HepG2 (cell line): ENCODE measurements at regions not wholly inside any gene's neighbourhood (a gene's known extent, or its start where the extent isn't known, plus 50 kb on each side); places are given as distances from the start of the nearest gene placed in this dataset.

Experiments
- ATAC-seq: fragments of 200-7000 bp; cut with Tn5 transposase; 3 replicates; pipeline ENCODE4 v1.9.1; 2020; ENCODE audit warnings: mild to moderate bottlenecking, moderate library complexity
- BruUV-seq: library from RNA; stranded (reverse); fragments of 400-500 nt; replicated peaks from 2 replicates; lab custom pipeline; 2021; lab: Mats Ljungman, UMichigan
- CTCF ChIA-PET: fragments of 300-600 bp; formaldehyde crosslinking; extraction: SDS; loops from one replicate; lab custom pipeline; 2021; ENCODE audit warnings: low total read pairs, inconsistent platforms, low intra/inter-chr PET ratio; lab: Yijun Ruan, JAX
- POLR2A ChIA-PET: fragments of 350-600 bp; sonication (Branson Sonifier 250); formaldehyde crosslinking; loops from one replicate; lab custom pipeline; 2020; ENCODE audit warnings: antibody characterized with exemption, inconsistent platforms; lab: Yijun Ruan, JAX
- DNase-seq: peaks from one replicate; pipeline ENCODE4 v3.0.0-alpha.2; 2015; ENCODE audit warnings: low spot score
- FAIRE-seq: peaks from 3 replicates; lab custom pipeline; 2011; peaks lifted over from hg19 to GRCh38; lab: Jason Lieb, UNC
- H2AFZ ChIP-seq: one replicate; pipeline ENCODE4 v1.6.1; 2011; ENCODE audit warnings: low read length, inconsistent platforms
- H3K27ac ChIP-seq: fragments of 300-600 bp; 3 replicates; pipeline ENCODE4 v1.8.0; 2011; ENCODE audit warnings: mixed run types, mild to moderate bottlenecking, mixed read lengths, low read length, inconsistent platforms; ENCODE audit not compliant: insufficient read depth; ENCODE audit errors: extremely low read length
- H3K27me3 ChIP-seq, 2 experiments: fragments of 200-600 bp in 1 of 2; 2 replicates in 1 of 2; 3 replicates in 1 of 2; pipeline versions ENCODE4 v1.6.0 to v1.8.0; 2011; ENCODE audit warnings: low read length in 2 of 2, mild to moderate bottlenecking in 2 of 2, moderate library complexity in 2 of 2, inconsistent platforms in 1 of 2; ENCODE audit not compliant: insufficient read depth in 2 of 2, control insufficient read depth in 1 of 2
- H3K36me3 ChIP-seq, 2 experiments: fragments of 200-600 bp in 1 of 2; replicated peaks in 1 of 2; 2 replicates in 1 of 2; 3 replicates in 1 of 2; pipeline versions ENCODE4 v1.5.1 to v1.8.0; 2011; ENCODE audit warnings: low read length in 2 of 2, inconsistent platforms in 1 of 2; ENCODE audit not compliant: insufficient read depth in 2 of 2, control insufficient read depth in 1 of 2
- H3K4me1 ChIP-seq: 2 replicates; pipeline ENCODE4 v1.5.1; 2012; ENCODE audit warnings: low read length, inconsistent platforms; ENCODE audit not compliant: insufficient read depth
- H3K4me2 ChIP-seq: 2 replicates; pipeline ENCODE4 v1.6.0; 2011; ENCODE audit warnings: low read depth, low read length, inconsistent platforms
- H3K4me3 ChIP-seq, 3 experiments: fragments of 200-600 bp in 1 of 3; sonication (generic), shearing (Covaris generic) in 1 of 3; replicated peaks in 1 of 3; 2 replicates each; pipeline ENCODE4 v1.5.1; 2011 to 2016; ENCODE audit warnings: low read length in 3 of 3, inconsistent platforms in 2 of 3, low read depth in 2 of 3, mild to moderate bottlenecking in 2 of 3, control low read depth in 1 of 3, mixed read lengths in 1 of 3; ENCODE audit not compliant: insufficient read depth in 1 of 3
- H3K79me2 ChIP-seq: one replicate; pipeline ENCODE4 v1.6.1; 2011; ENCODE audit warnings: low read length, inconsistent platforms; ENCODE audit not compliant: insufficient read depth
- H3K9ac ChIP-seq: 2 replicates; pipeline ENCODE4 v1.6.0; 2011; ENCODE audit warnings: mild to moderate bottlenecking, low read depth, low read length, inconsistent platforms; ENCODE audit not compliant: insufficient read depth
- H3K9me3 ChIP-seq: 2 replicates; pipeline ENCODE4 v1.5.1; 2012; ENCODE audit warnings: mild to moderate bottlenecking, low read length
- H4K20me1 ChIP-seq: 2 replicates; pipeline ENCODE4 v1.6.0; 2011; ENCODE audit warnings: inconsistent platforms, mild to moderate bottlenecking, low read length, moderate library complexity; ENCODE audit not compliant: insufficient read depth
- DDIT3 ChIP-seq: sonication (generic); formaldehyde crosslinking; IDR thresholded peaks from 2 replicates; pipeline ENCODE4 v1.4.0; 2020; ENCODE audit warnings: mild to moderate bottlenecking, missing genetic modification reagents
- FIP1L1 ChIP-seq: fragments of 200-400 bp; formaldehyde crosslinking; IDR thresholded peaks from 2 replicates; pipeline ENCODE4 v1.6.1; 2018; ENCODE audit warnings: low read depth, mild to moderate bottlenecking, low read length, moderate library complexity, borderline replicate concordance; ENCODE audit not compliant: insufficient read depth
- ISX ChIP-seq: sonication (generic); formaldehyde crosslinking; conservative IDR thresholded peaks from 2 replicates; pipeline ENCODE4 v1.5.0; 2020; ENCODE audit warnings: missing genetic modification reagents
- JUNB ChIP-seq: sonication (generic); formaldehyde crosslinking; IDR thresholded peaks from 2 replicates; pipeline ENCODE4 v1.8.0; 2022; ENCODE audit warnings: missing genetic modification reagents, mild to moderate bottlenecking, borderline replicate concordance
- MED13 ChIP-seq: sonication (generic); formaldehyde crosslinking; IDR thresholded peaks from 2 replicates; pipeline ENCODE4 v1.5.0; 2020; ENCODE audit warnings: missing genetic modification reagents
- NFATC3 ChIP-seq: sonication (generic); formaldehyde crosslinking; IDR thresholded peaks from 2 replicates; pipeline ENCODE4 v1.5.1; 2020; ENCODE audit warnings: mild to moderate bottlenecking, missing genetic modification reagents
- NR2C2 ChIP-seq: sonication (generic); formaldehyde crosslinking; IDR thresholded peaks from 2 replicates; pipeline ENCODE4 v1.4.0; 2020; ENCODE audit warnings: missing genetic modification reagents, mild to moderate bottlenecking, moderate library complexity, borderline replicate concordance
- REXO4 ChIP-seq: sonication (generic); formaldehyde crosslinking; IDR thresholded peaks from 2 replicates; pipeline ENCODE4 v1.8.0; 2022; ENCODE audit warnings: missing genetic modification reagents, mild to moderate bottlenecking, borderline replicate concordance
- U2AF1 ChIP-seq: fragments of 200-400 bp; formaldehyde crosslinking; optimal IDR thresholded peaks from 2 replicates; pipeline ENCODE3; 2017; ENCODE audit warnings: mild to moderate bottlenecking, low read depth, low read length
- ZNF232 ChIP-seq: sonication (generic); formaldehyde crosslinking; IDR thresholded peaks from 2 replicates; pipeline ENCODE4 v1.4.0; 2020; ENCODE audit warnings: missing genetic modification reagents, borderline replicate concordance
- ZNF296 ChIP-seq: sonication (generic); formaldehyde crosslinking; conservative IDR thresholded peaks from 2 replicates; pipeline ENCODE4 v1.5.0; 2020; ENCODE audit warnings: mild to moderate bottlenecking, missing genetic modification reagents
- ZNF446 ChIP-seq: sonication (generic); formaldehyde crosslinking; IDR thresholded peaks from 2 replicates; pipeline ENCODE4 v1.5.0; 2020; ENCODE audit warnings: mild to moderate bottlenecking, missing genetic modification reagents
- WGBS: methylation state at CpG from one replicate; pipeline ENCODE4 v1.1.6; 2017; ENCODE audit warnings: low lambda C conversion rate; 5-methylcytosine and 5-hydroxymethylcytosine counted together
- in situ Hi-C: cut with HindIII; loops from 2 replicates; pipeline ENCODE4 v1.10.0; 2017; ENCODE audit warnings: low pct_unique_long_range_greater_than_20kb; ENCODE audit not compliant: extremely low pct_ligation_motif_present
- intact Hi-C: fragments of 100-400 bp; cut with micrococcal nuclease; formaldehyde crosslinking; loops from one replicate; pipeline ENCODE4 v1.10.0; 2022; ENCODE audit not compliant: unreplicated experiment
- TF ChIP-seq, protein P1 (sequence below): sonication (generic); formaldehyde crosslinking; IDR thresholded peaks from 2 replicates; pipeline ENCODE4 v1.4.0; 2020; ENCODE audit warnings: low read depth, mild to moderate bottlenecking, missing genetic modification reagents
- TF ChIP-seq, protein P2 (sequence below): sonication (generic); formaldehyde crosslinking; conservative IDR thresholded peaks from 2 replicates; pipeline ENCODE4 v1.4.0; 2020; ENCODE audit warnings: missing genetic modification reagents

- Histone ChIP-seq H3K4me1 (peaks cover 10% of the 10 kb centered on the region), H3K9ac (no peak overlapping the region), H3K4me3 (no peak overlapping the region), H2AFZ (no peak overlapping the region), H3K36me3 (no peaks in the 10 kb centered on the region), H3K27me3 (peaks cover 0 to 11% of the 10 kb centered on the region in 2 experiments; a peak in 3 of 5 replicates), H3K4me2 (no peak overlapping the region), H3K9me3 (no peaks in the 10 kb centered on the region), H4K20me1 (no peaks in the 10 kb centered on the region), H3K79me2 (no peaks in the 10 kb centered on the region), H3K27ac (no peak overlapping the region)
- BruUV-seq: no TSS peak
- 9% methylated on average over 2 of the region's 2 CpGs for WGBS
- in situ Hi-C loops (no loop called here), intact Hi-C loops (no loop called here)
- TF ChIP-seq, protein P1, sequence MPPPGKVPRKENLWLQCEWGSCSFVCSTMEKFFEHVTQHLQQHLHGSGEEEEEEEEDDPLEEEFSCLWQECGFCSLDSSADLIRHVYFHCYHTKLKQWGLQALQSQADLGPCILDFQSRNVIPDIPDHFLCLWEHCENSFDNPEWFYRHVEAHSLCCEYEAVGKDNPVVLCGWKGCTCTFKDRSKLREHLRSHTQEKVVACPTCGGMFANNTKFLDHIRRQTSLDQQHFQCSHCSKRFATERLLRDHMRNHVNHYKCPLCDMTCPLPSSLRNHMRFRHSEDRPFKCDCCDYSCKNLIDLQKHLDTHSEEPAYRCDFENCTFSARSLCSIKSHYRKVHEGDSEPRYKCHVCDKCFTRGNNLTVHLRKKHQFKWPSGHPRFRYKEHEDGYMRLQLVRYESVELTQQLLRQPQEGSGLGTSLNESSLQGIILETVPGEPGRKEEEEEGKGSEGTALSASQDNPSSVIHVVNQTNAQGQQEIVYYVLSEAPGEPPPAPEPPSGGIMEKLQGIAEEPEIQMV: no peak
- ChIA-PET CTCF (no interaction called here), POLR2A (no interaction called here)
- FAIRE-seq: no peak
- no peak for ATAC-seq
- DNase-seq: no peak
Observed at GRCh38 chr2:224165901-224166319, 126.8 kb upstream of the SERPINE2 start.

DNA sequence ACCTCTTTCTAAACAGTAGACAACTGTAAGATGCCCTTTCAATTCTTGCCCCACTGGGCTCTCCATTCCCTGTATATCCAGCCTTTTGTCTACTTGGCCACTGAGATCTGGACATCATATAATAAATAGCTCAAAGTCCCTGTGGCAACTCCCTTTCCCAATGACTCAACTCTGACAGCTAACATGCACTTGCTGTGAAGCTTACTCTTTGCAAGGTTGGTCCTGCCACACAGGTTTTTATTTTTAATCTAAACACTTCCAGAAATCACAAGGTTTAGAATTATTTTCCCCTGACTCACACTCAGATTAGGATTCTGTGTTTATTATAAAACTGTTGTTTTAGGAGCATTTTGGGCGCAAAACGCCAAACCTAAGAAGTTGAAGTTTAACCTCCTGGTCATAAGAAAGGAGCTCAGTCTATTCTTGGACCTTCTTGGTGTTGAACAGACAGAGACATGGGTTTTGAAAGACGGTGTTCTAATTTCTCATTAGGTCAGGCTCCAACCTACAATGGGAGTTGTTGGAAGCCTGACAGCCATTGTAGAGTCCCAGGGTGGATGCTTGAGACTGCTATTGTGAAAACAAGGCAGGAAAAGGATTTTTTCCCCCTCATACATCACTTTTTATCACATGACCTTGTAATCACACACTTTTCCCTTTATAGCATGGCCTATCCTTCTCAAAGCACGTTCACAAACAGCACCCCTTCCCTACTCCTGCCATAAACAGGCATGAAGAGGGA lies 124.7 kb upstream of the SERPINE2 start:
- Histone ChIP-seq H3K4me1 (no peaks in the 10 kb centered on the region), H3K27ac (no peak overlapping the region)

More for the DNA sequence above, 124.7 kb upstream of the SERPINE2 start:
- in situ Hi-C loops: no loop called here
- DNase-seq: no peak
- WGBS: 47% methylated on average over 4 of the region's 4 CpGs
- H3K36me3 ChIP-seq: no peaks in the 10 kb centered on the region
- no peaks in the 10 kb centered on the region for H3K9me3 ChIP-seq
- intact Hi-C loops: no loop called here
- ChIA-PET CTCF (no interaction called here), POLR2A (no interaction called here)
- peaks cover 0 to 18% of the 10 kb centered on the region in 2 experiments; a peak in 4 of 5 replicates for H3K27me3 ChIP-seq
- ATAC-seq: no peak; the same call in 2 of the 3 replicates
- H3K4me2 ChIP-seq: no peak overlapping the region
- no peak overlapping the region for H2AFZ ChIP-seq
- no TSS peak for BruUV-seq
- no peak overlapping the region for H3K9ac ChIP-seq
- FAIRE-seq: no peak
- no peaks in the 10 kb centered on the region for H4K20me1 ChIP-seq
- TF ChIP-seq FIP1L1: no peak
- TF ChIP-seq MED13 (CRISPR knock-in tag): no peak
- no peak for TF ChIP-seq NFATC3 (CRISPR knock-in tag)
- TF ChIP-seq ISX: no peak
- no peak for TF ChIP-seq JUNB (CRISPR knock-in tag)
- TF ChIP-seq U2AF1: no peak
- no peak for TF ChIP-seq REXO4 (CRISPR knock-in tag)
- TF ChIP-seq ZNF232 (CRISPR knock-in tag): no peak
- no peak for TF ChIP-seq ZNF446 (CRISPR knock-in tag)
- TF ChIP-seq NR2C2 (CRISPR knock-in tag): no peak
- TF ChIP-seq DDIT3 (CRISPR knock-in tag): no peak
- no peak for TF ChIP-seq ZNF296 (CRISPR knock-in tag)
- TF ChIP-seq, protein P2, sequence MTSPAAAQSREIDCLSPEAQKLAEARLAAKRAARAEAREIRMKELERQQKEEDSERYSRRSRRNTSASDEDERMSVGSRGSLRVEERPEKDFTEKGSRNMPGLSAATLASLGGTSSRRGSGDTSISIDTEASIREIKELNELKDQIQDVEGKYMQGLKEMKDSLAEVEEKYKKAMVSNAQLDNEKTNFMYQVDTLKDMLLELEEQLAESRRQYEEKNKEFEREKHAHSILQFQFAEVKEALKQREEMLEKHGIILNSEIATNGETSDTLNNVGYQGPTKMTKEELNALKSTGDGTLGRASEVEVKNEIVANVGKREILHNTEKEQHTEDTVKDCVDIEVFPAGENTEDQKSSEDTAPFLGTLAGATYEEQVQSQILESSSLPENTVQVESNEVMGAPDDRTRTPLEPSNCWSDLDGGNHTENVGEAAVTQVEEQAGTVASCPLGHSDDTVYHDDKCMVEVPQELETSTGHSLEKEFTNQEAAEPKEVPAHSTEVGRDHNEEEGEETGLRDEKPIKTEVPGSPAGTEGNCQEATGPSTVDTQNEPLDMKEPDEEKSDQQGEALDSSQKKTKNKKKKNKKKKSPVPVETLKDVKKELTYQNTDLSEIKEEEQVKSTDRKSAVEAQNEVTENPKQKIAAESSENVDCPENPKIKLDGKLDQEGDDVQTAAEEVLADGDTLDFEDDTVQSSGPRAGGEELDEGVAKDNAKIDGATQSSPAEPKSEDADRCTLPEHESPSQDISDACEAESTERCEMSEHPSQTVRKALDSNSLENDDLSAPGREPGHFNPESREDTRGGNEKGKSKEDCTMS (CRISPR knock-in tag): no peak
- H3K79me2 ChIP-seq: no peaks in the 10 kb centered on the region
- no peak overlapping the region for H3K4me3 ChIP-seq
